ENCODE measurements at regions not wholly inside any gene's neighbourhood (a gene's known extent, or its start where the extent isn't known, plus 50 kb on each side); places are given as distances from the start of the nearest gene placed in this dataset.

DNA sequence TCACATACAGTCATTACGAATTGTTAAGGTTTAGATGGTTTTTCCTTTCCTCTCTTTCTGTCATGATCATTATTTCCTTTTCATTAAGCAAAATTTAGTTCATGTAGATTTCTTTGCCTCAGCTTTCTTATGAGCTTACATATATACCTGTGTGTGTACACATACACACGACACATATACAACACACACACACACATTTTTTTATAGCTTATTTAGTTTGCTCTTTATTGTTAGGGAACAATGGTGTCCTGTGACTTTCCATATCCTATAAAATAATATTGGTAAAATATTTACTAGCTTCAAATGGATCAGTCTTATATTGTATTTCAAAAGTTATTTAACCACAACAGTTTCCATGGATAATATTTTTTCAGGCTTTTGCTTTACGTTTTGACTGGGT is 840.7 kb downstream of the PCDH18 start:
- no peak for DNase-seq (ENCODE audit: low spot score)
- H3K27ac Mint-ChIP-seq = no peak overlapping the region
- H3K36me3 Mint-ChIP-seq (ENCODE audit: low read depth) = no peaks in the 10 kb centered on the region
- intact Hi-C loops (cut with micrococcal nuclease) = no loop called here
- no peak overlapping the region for H3K4me3 Mint-ChIP-seq
- no peaks in the 10 kb centered on the region for H3K9me3 Mint-ChIP-seq
- H3K27me3 Mint-ChIP-seq (ENCODE audit: insufficient read depth) = no peaks in the 10 kb centered on the region
- H3K4me1 Mint-ChIP-seq (ENCODE audit: low read depth) = no peaks in the 10 kb centered on the region

DNA sequence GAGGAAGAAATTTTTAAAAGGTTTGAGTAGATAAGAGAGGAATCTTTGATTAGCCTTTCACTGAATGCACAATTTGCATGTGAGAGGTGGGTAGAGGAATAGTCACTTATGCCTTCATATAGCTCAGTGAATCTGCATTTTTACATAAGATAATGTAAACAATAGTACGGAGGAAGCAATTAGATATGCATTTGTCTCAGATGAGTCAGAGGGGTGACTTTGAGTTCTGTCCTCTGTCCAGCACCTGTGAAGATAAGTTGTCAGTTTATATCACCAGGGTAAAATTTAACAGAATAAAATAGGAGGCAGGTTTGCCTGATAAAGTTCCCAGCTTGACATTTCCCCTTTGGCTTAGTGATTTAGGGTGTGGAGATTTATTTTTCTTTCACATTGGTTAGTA is 841.9 kb downstream of the PCDH18 start:
- intact Hi-C loops (cut with micrococcal nuclease) = no loop called here
- Mint-ChIP-seq H3K9me3 (no peaks in the 10 kb centered on the region), H3K4me3 (no peak overlapping the region)

DNA sequence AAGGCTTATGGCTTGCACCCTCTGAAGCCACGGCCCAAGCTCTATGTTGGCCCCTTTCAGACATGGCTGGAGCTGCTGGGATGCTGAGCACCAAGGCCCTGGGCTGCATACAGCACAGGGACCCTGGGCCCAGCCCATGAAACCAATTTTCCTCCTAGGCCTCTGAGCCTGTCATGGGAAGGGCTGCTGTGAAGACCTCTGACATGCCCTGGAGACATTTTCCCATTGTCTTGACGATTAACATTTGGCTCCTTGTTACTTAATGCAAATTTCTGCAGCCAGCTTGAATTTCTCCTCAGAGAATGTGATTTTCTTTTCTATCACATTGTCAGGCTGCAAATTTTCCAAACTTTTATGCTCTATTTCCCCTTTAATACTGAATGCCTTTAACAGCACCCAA is 844.7 kb downstream of the PCDH18 start:
- H3K27ac Mint-ChIP-seq = no peak overlapping the region
- no peaks in the 10 kb centered on the region for H3K36me3 Mint-ChIP-seq (ENCODE audit: low read depth)
- no peaks in the 10 kb centered on the region for H3K4me1 Mint-ChIP-seq (ENCODE audit: low read depth)
- H3K9me3 Mint-ChIP-seq = no peaks in the 10 kb centered on the region
- DNase-seq (ENCODE audit: low spot score) = no peak
- H3K27me3 Mint-ChIP-seq (ENCODE audit: insufficient read depth) = no peaks in the 10 kb centered on the region
- no peak overlapping the region for H3K4me3 Mint-ChIP-seq
- intact Hi-C loops (cut with micrococcal nuclease) = no loop called here

More for the DNA sequence above, 841.9 kb downstream of the PCDH18 start:
- H3K27ac Mint-ChIP-seq = no peak overlapping the region
- no peak for DNase-seq (ENCODE audit: low spot score)
- H3K27me3 Mint-ChIP-seq (ENCODE audit: insufficient read depth) = no peaks in the 10 kb centered on the region
- no peaks in the 10 kb centered on the region for H3K36me3 Mint-ChIP-seq (ENCODE audit: low read depth)
- H3K4me1 Mint-ChIP-seq (ENCODE audit: low read depth) = no peaks in the 10 kb centered on the region

DNA sequence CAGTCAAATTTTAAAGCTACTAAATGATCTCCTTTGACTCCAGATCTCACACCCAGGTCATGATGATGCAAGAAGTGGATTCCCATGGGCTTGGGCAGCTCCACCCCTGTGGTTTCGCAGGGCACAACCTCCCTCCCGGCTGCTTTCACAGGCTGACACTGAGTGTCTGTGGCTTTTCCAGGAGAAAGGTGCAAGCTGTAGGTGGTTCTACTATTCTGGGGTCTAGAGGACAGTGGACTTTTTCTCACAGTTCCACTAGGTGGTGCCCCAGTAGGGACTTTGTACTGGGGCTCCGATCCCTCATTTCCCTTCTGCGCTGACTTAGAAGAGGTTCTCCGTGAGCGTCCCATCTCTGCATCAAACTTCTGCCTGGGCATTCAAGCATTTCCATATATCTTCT is 845.2 kb downstream of the PCDH18 start:
- H3K36me3 Mint-ChIP-seq (ENCODE audit: low read depth) = no peaks in the 10 kb centered on the region
- no peaks in the 10 kb centered on the region for H3K9me3 Mint-ChIP-seq
- no peaks in the 10 kb centered on the region for H3K27me3 Mint-ChIP-seq (ENCODE audit: insufficient read depth)
- no peak overlapping the region for H3K4me3 Mint-ChIP-seq
- no peak overlapping the region for H3K27ac Mint-ChIP-seq
- intact Hi-C loops (cut with micrococcal nuclease) = no loop called here
- DNase-seq (ENCODE audit: low spot score) = no peak
- no peaks in the 10 kb centered on the region for H3K4me1 Mint-ChIP-seq (ENCODE audit: low read depth)

DNA sequence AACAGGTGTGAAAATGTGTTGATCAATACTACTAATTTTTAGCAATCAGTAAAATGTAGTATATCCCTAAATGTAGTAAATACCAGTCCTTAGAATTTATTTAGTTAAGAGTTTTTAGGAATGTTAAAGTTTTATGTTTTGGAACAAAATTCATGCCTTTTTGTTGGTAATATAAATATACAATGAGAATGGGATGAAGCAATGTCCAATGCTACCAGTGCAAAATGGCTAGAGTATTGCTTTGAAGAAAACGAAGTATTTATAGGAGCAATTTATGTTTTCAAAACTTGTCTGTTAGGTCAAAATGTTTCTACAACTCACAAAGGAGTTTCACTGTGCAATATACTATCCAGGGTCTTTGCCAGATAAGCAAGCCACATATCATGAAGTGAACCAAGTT is 851.5 kb downstream of the PCDH18 start:
- H3K27me3 Mint-ChIP-seq (ENCODE audit: insufficient read depth) = no peaks in the 10 kb centered on the region
- H3K27ac Mint-ChIP-seq = no peak overlapping the region
- intact Hi-C loops (cut with micrococcal nuclease) = no loop called here
- no peaks in the 10 kb centered on the region for H3K36me3 Mint-ChIP-seq (ENCODE audit: low read depth)
- H3K4me3 Mint-ChIP-seq = no peak overlapping the region
- H3K4me1 Mint-ChIP-seq (ENCODE audit: low read depth) = no peaks in the 10 kb centered on the region
- no peak for DNase-seq (ENCODE audit: low spot score)
- no peaks in the 10 kb centered on the region for H3K9me3 Mint-ChIP-seq

DNA sequence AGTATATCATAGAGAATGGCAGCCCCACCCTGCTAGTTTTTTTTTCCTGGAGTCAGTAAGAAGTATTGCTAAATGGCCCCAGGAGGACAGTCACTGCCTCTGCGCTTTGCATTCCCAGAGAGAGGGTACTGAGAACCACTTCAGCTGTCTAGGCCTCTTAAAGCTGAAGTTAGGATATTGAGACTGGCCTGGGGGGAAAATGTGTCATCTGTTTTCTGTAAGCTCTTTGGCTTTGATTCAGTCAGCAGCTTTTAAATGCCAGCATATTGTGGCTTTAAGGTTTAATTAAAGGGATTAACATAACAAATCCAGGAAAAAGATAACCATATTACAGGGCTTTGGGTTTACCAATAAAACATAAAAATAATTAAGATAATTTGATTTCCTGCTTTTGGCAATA is 852.0 kb downstream of the PCDH18 start:
- no peaks in the 10 kb centered on the region for H3K27me3 Mint-ChIP-seq (ENCODE audit: insufficient read depth)
- no peak overlapping the region for H3K27ac Mint-ChIP-seq
- H3K36me3 Mint-ChIP-seq (ENCODE audit: low read depth) = no peaks in the 10 kb centered on the region
- H3K9me3 Mint-ChIP-seq = no peaks in the 10 kb centered on the region
- no peak for DNase-seq (ENCODE audit: low spot score)
- no peak overlapping the region for H3K4me3 Mint-ChIP-seq
- H3K4me1 Mint-ChIP-seq (ENCODE audit: low read depth) = no peaks in the 10 kb centered on the region
- intact Hi-C loops (cut with micrococcal nuclease) = no loop called here

DNA sequence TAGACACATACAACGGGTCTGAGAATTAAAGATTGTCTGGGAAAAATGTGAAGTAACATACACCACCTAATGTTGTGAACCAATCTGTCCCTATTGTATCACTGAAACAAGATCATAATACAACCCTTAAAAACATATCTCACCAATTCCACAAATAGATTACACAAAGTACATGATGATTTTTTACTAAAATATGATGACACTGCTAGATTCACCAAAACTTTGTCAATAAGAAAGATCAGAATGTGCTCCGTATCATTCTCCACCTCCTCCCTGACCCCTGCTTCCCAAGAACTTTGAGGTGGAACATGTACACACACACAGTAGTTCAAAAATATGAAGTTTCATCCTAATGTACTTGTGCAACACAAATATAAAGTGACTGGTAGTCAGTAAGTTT is 862.0 kb downstream of the PCDH18 start:
- Mint-ChIP-seq H3K4me1 (ENCODE audit: low read depth) (no peaks in the 10 kb centered on the region), H3K27me3 (ENCODE audit: insufficient read depth) (no peaks in the 10 kb centered on the region), H3K27ac (no peak overlapping the region), H3K36me3 (ENCODE audit: low read depth) (no peaks in the 10 kb centered on the region), H3K9me3 (no peaks in the 10 kb centered on the region), H3K4me3 (no peak overlapping the region)
- DNase-seq (ENCODE audit: low spot score) = no peak
- intact Hi-C loops (cut with micrococcal nuclease) = no loop called here

DNA sequence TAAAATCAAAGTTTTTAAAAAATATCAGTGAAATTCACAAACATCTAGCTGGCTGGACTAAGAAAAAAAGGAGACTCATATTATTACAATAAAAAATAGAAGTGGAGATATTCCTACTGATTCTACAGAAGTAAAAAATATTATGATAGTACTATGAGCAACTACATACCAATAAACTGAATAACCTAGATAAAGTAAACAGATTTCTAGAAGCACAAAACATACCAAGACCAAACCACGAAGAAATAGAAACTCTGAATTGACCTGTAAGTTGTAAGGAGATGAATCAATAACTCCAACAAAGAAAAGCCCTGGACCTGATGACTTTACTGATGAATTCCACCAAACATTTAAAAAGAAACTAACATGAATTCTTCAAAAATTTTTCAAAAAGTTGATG is 867.3 kb downstream of the PCDH18 start:
- H3K27me3 Mint-ChIP-seq (ENCODE audit: insufficient read depth) = no peaks in the 10 kb centered on the region
- no peak overlapping the region for H3K4me3 Mint-ChIP-seq
- no peaks in the 10 kb centered on the region for H3K36me3 Mint-ChIP-seq (ENCODE audit: low read depth)
- H3K4me1 Mint-ChIP-seq (ENCODE audit: low read depth) = no peaks in the 10 kb centered on the region
- no peaks in the 10 kb centered on the region for H3K9me3 Mint-ChIP-seq
- no peak overlapping the region for H3K27ac Mint-ChIP-seq
- no peak for DNase-seq (ENCODE audit: low spot score)
- intact Hi-C loops (cut with micrococcal nuclease) = no loop called here

DNA sequence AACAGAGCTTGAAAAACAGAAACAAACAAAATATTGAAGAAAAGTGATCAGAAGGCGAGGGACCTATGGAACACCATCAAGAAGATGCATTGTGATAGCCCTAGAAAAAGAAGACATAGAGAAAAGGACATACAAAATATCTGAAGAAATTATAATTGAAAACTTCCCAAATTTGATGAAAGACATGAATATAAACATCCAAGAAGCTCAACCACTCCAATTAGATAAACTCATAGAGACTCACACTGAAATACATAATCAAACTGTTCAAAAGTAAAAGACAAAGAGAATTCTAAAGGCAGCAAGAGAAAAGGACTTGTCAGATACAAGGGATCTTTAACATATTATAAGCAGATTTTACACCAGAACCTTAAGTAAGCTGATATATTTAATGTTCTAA is 869.8 kb downstream of the PCDH18 start:
- no peak for DNase-seq (ENCODE audit: low spot score)
- intact Hi-C loops (cut with micrococcal nuclease) = no loop called here
- no peak overlapping the region for H3K4me3 Mint-ChIP-seq
- H3K4me1 Mint-ChIP-seq (ENCODE audit: low read depth) = no peaks in the 10 kb centered on the region
- H3K9me3 Mint-ChIP-seq = no peaks in the 10 kb centered on the region
- H3K27ac Mint-ChIP-seq = no peak overlapping the region
- no peaks in the 10 kb centered on the region for H3K36me3 Mint-ChIP-seq (ENCODE audit: low read depth)
- no peaks in the 10 kb centered on the region for H3K27me3 Mint-ChIP-seq (ENCODE audit: insufficient read depth)

DNA sequence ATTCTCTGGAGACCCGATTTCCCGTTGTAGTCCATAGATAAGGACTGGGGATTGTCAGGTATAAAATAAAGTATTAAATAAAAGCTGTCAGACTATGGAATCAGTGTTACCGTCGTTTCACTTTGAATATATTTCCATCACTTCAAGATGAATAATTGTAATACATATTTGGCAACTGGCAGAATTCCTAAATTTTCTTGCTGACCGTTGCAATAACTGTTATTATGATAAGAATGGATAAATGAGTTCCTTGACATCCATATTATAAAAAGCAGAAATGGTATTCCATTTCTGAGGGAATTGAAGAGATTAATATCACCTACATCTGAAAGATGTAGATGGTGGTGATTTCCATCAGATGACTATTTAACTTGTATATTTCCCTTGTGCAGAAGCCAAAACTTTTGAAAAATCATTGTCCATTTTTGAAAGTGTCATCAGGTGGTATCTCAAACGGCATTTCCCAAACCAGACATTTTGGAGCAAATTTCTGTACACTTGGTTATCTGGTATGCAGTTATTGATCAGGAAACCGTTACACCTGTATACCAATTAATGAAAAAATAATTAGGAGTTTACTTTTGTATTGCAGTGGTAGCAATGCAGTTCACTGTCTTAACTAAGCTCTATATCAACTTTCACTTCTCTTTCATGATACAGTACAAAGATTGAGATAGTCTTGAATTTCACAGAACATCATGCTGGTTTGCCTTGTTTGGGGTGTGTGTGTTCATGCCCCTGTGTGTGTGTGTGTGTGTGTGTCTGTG is 878.5 kb downstream of the PCDH18 start:
- no peaks in the 10 kb centered on the region for H3K9me3 Mint-ChIP-seq
- no peaks in the 10 kb centered on the region for H3K4me1 Mint-ChIP-seq (ENCODE audit: low read depth)
- no peak overlapping the region for H3K27ac Mint-ChIP-seq
- H3K36me3 Mint-ChIP-seq (ENCODE audit: low read depth) = no peaks in the 10 kb centered on the region
- no peak for DNase-seq (ENCODE audit: low spot score)
- intact Hi-C loops (cut with micrococcal nuclease) = no loop called here
- no peak overlapping the region for H3K4me3 Mint-ChIP-seq
- no peaks in the 10 kb centered on the region for H3K27me3 Mint-ChIP-seq (ENCODE audit: insufficient read depth)

DNA sequence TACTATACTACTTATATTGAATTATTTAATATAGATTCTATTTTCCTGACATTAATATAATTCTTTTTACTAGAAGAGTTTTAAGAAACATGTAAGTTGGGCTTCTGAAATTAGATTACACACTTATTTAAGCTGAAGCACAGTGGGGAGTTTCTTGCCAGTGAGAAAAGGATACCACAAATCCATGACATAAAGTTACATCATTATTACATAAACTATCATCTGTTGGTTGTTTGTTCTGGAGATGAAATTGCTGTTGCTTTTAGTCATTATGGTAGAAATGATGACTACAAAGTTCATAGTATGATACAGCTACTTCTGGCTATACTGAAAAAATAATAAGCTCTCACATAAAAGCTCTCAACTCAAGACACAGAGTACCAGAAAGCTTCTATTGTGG is 880.4 kb downstream of the PCDH18 start:
- Mint-ChIP-seq H3K27me3 (ENCODE audit: insufficient read depth) (no peaks in the 10 kb centered on the region), H3K4me1 (ENCODE audit: low read depth) (no peaks in the 10 kb centered on the region), H3K27ac (no peak overlapping the region), H3K36me3 (ENCODE audit: low read depth) (no peaks in the 10 kb centered on the region), H3K4me3 (no peak overlapping the region), H3K9me3 (no peaks in the 10 kb centered on the region)
- no peak for DNase-seq (ENCODE audit: low spot score)
- intact Hi-C loops (cut with micrococcal nuclease) = no loop called here

DNA sequence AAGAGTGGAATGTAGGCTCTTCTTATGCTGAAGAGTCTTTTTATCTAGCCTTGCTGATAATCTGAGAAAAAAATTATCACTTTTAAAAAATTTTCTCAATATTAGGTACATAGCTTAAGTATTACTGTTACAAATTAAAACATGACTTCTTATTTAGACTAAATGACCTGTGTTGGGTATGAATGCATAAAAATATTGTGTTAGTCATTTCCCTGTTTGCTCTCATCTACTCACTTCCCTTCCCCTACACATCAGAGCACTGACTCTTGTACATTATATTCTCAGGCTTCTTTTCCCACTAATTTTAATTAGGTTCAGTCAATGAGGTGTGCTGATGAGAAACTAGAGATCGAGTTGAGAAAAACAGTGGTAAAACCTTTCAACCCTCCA is 881.0 kb downstream of the PCDH18 start:
- intact Hi-C loops (cut with micrococcal nuclease) = no loop called here
- Mint-ChIP-seq H3K4me1 (ENCODE audit: low read depth) (no peaks in the 10 kb centered on the region), H3K36me3 (ENCODE audit: low read depth) (no peaks in the 10 kb centered on the region), H3K9me3 (no peaks in the 10 kb centered on the region), H3K27ac (no peak overlapping the region), H3K4me3 (no peak overlapping the region), H3K27me3 (ENCODE audit: insufficient read depth) (no peaks in the 10 kb centered on the region)
- no peak for DNase-seq (ENCODE audit: low spot score)

DNA sequence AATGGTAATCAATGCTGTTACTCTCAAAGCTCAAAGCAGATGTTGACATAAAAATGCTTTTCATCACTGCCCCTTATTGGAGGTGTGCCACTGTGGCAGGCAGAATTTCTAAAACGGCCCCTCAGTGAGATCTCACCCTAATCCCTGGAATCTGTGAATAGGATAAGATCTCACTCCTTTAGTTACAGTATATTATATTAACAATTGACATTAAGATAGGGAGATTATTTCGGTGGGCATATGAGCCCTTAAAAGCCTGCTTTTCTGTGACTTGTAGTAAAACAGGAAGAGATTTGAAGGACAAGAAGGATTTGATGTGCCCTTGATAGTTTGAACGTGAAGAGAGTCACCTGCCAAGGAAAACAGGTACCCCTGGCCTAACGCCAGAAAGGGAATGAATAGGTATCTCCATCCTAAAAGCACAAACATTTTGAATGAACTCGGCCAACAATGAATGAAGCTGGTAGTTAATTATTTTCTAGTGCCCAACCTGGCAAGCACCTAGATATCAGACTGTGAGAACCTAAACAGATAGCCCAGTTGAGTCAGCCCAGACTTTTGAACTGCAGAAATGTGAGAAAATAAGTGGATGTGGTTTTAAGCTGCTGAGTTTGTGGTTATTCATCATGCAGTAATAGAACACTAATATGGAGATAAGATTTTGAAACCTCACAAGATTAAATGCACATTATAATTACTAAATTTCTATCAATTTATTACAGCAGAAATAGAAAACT is 881.6 kb downstream of the PCDH18 start:
- no peaks in the 10 kb centered on the region for H3K9me3 Mint-ChIP-seq
- DNase-seq (ENCODE audit: low spot score) = no peak
- H3K27ac Mint-ChIP-seq = no peak overlapping the region
- no peaks in the 10 kb centered on the region for H3K4me1 Mint-ChIP-seq (ENCODE audit: low read depth)
- H3K4me3 Mint-ChIP-seq = no peak overlapping the region
- intact Hi-C loops (cut with micrococcal nuclease) = no loop called here
- H3K27me3 Mint-ChIP-seq (ENCODE audit: insufficient read depth) = no peaks in the 10 kb centered on the region
- H3K36me3 Mint-ChIP-seq (ENCODE audit: low read depth) = no peaks in the 10 kb centered on the region

All from activated T-helper 1 cell treated with anti-CD3 and anti-CD28 coated beads, Interleukin-12 subunit alpha, Interleukin-12 subunit beta, Interleukin-2, Interleukin-4 antibody, amounts not matched to agents 30 ng/mL and 10 ng/mL and 1 ng/mL, durations not matched to agents 14 hours and 24 hours and 36 hours (primary cell).